OCI-LY1 (cell line): ENCODE measurements at regions not wholly inside any gene's neighbourhood (a gene's known extent, or its start where the extent isn't known, plus 50 kb on each side); places are given as distances from the start of the nearest gene placed in this dataset.

ENCODE experiments used
- H2AFZ ChIP-seq: fragments of 200-600 bp; sonication (generic), shearing (Covaris generic); 2 replicates; pipeline ENCODE4 v1.6.0; 2014; ENCODE audit warnings: antibody characterized with exemption, mild to moderate bottlenecking, low read length
- H3F3A ChIP-seq: fragments of 200-600 bp; sonication (generic), shearing (Covaris generic); 2 replicates; pipeline ENCODE4 v1.6.0; 2014; ENCODE audit warnings: mild to moderate bottlenecking, antibody characterized with exemption, low read length, moderate library complexity; ENCODE audit not compliant: insufficient read depth
- H3K27ac ChIP-seq: fragments of 200-600 bp; sonication (generic); 2 replicates; pipeline ENCODE4 v1.5.1; 2014; ENCODE audit warnings: low read length, mixed run types, mild to moderate bottlenecking, low read depth; ENCODE audit not compliant: poor library complexity, severe bottlenecking
- H3K27me3 ChIP-seq: fragments of 200-600 bp; sonication (generic); 2 replicates; pipeline ENCODE4 v1.6.0; 2014; ENCODE audit warnings: antibody characterized with exemption, mild to moderate bottlenecking, low read length, moderate library complexity; ENCODE audit not compliant: insufficient read depth
- H3K36me3 ChIP-seq: fragments of 200-600 bp; sonication (generic); 2 replicates; pipeline ENCODE4 v1.6.1; 2014; ENCODE audit warnings: mild to moderate bottlenecking, antibody characterized with exemption, low read length, moderate library complexity, mixed read lengths; ENCODE audit not compliant: insufficient read depth
- H3K4me1 ChIP-seq: fragments of 200-600 bp; sonication (generic); 2 replicates; pipeline ENCODE4 v1.5.1; 2014; ENCODE audit warnings: mild to moderate bottlenecking, low read length, moderate library complexity; ENCODE audit not compliant: insufficient read depth, severe bottlenecking
- H3K4me2 ChIP-seq: fragments of 200-600 bp; sonication (generic), shearing (Covaris generic); 2 replicates; pipeline ENCODE4 v1.6.1; 2014; ENCODE audit warnings: low read length
- H3K4me3 ChIP-seq: fragments of 200-600 bp; sonication (generic); 2 replicates; pipeline ENCODE4 v1.5.1; 2014; ENCODE audit warnings: low read length, low read depth, mild to moderate bottlenecking, mixed read lengths; ENCODE audit not compliant: poor library complexity, severe bottlenecking
- H3K79me2 ChIP-seq: fragments of 200-600 bp; shearing (Covaris generic); 2 replicates; pipeline ENCODE4 v1.6.1; 2016; ENCODE audit warnings: mixed run types, low read length, mixed read lengths; ENCODE audit not compliant: insufficient read depth
- H3K9ac ChIP-seq: fragments of 200-600 bp; sonication (generic), shearing (Covaris generic); 2 replicates; pipeline ENCODE4 v1.6.1; 2014; ENCODE audit warnings: mild to moderate bottlenecking, low read length, mixed read lengths
- H3K9me2 ChIP-seq: fragments of 200-600 bp; sonication (generic), shearing (Covaris generic); 2 replicates; pipeline ENCODE4 v1.6.1; 2014; ENCODE audit warnings: low read depth, mild to moderate bottlenecking, low read length, mixed read lengths
- H3K9me3 ChIP-seq: fragments of 200-600 bp; shearing (Covaris generic); 2 replicates; pipeline ENCODE4 v1.6.1; 2014; ENCODE audit warnings: low read length, mixed read lengths
- H4K20me1 ChIP-seq: fragments of 200-600 bp; sonication (generic), shearing (Covaris generic); 2 replicates; pipeline ENCODE4 v1.6.0; 2016; ENCODE audit warnings: mild to moderate bottlenecking, low read length; ENCODE audit not compliant: insufficient read depth
- CTCF ChIP-seq: fragments of 200-600 bp; sonication (generic), shearing (Covaris generic); IDR thresholded peaks from 2 replicates; pipeline ENCODE4 v1.5.1; 2017; ENCODE audit warnings: mild to moderate bottlenecking, antibody characterized with exemption, low read length, moderate library complexity, mixed read lengths
- EZH2 ChIP-seq: fragments of 200-600 bp; sonication (generic), shearing (Covaris generic); IDR thresholded peaks from 2 replicates; pipeline ENCODE4 v1.8.0; 2017; ENCODE audit warnings: borderline replicate concordance, mixed run types, mild to moderate bottlenecking, antibody characterized with exemption, low read length, moderate library complexity, mixed read lengths

DNA sequence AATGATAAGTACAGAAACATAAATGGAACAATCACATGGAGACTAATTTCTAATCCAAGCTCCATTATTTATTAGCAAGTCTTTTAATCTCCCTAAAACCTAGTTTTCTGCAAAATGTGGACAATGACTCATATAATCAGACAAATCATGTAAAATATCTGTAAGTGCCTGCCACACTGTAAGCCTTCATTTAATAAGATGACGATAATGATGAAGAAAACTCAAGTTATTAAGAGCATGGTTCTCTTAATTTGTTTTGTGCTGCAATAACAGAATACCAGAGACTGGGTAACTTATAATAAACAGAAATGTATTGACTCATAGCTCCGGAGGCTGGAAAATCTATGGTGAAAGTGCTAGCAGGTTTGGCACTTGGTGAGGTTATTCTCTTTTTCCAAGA is 535.3 kb upstream of the LRFN5 start:
- Histone ChIP-seq H3K79me2 (no peaks in the 10 kb centered on the region), H3F3A (no peaks in the 10 kb centered on the region), H3K4me3 (no peak overlapping the region), H3K9me2 (no peaks in the 10 kb centered on the region), H3K9me3 (no peaks in the 10 kb centered on the region), H2AFZ (no peak overlapping the region), H3K9ac (no peak overlapping the region), H3K27me3 (no peaks in the 10 kb centered on the region), H3K4me2 (no peak overlapping the region), H3K27ac (no peak overlapping the region), H4K20me1 (no peaks in the 10 kb centered on the region), H3K36me3 (no peaks in the 10 kb centered on the region), H3K4me1 (no peaks in the 10 kb centered on the region)
- no peak for TF ChIP-seq EZH2
- no peak for TF ChIP-seq CTCF

DNA sequence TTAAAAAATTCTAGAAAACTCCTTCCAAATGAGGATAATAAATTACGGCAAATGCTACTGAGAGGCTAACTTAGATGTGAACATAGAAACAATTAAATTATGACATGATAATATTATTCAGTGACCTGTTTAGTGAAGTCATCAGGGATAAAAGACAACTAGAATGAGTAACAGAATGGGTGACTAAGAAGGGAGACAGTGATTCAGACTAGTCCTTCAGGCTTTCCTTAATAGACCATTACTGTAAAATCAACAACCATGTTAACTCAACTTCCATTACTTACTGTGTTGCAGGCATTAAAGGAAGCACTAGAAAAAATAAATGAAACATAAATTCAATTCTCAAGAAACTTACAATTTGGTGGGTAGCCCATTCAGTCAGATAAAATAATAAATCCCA is 543.9 kb upstream of the LRFN5 start:
- Histone ChIP-seq H3K4me1 (no peaks in the 10 kb centered on the region), H3K27me3 (no peaks in the 10 kb centered on the region), H3K27ac (no peak overlapping the region), H4K20me1 (no peaks in the 10 kb centered on the region), H3K9me2 (no peaks in the 10 kb centered on the region), H3K79me2 (no peaks in the 10 kb centered on the region), H3K36me3 (no peaks in the 10 kb centered on the region), H2AFZ (no peak overlapping the region), H3F3A (no peaks in the 10 kb centered on the region), H3K9ac (no peak overlapping the region), H3K9me3 (no peaks in the 10 kb centered on the region), H3K4me3 (no peak overlapping the region), H3K4me2 (no peak overlapping the region)
- TF ChIP-seq EZH2 (no peak), CTCF (no peak)

GRCh38 chr14:41055589-41055988 is 551.1 kb upstream of the LRFN5 start:
- no peaks in the 10 kb centered on the region for H3K79me2 ChIP-seq
- H3K9me2 ChIP-seq: no peaks in the 10 kb centered on the region
- H4K20me1 ChIP-seq: no peaks in the 10 kb centered on the region
- H3K9me3 ChIP-seq: no peaks in the 10 kb centered on the region
- H3K4me2 ChIP-seq: no peak overlapping the region
- no peak for TF ChIP-seq CTCF
- no peak for TF ChIP-seq EZH2
- H3K9ac ChIP-seq: no peak overlapping the region
- no peak overlapping the region for H2AFZ ChIP-seq
- H3F3A ChIP-seq: no peaks in the 10 kb centered on the region
- peaks cover 5% of the 10 kb centered on the region for H3K4me1 ChIP-seq
- H3K27me3 ChIP-seq: no peaks in the 10 kb centered on the region
- H3K27ac ChIP-seq: no peak overlapping the region
- H3K4me3 ChIP-seq: no peak overlapping the region
- no peaks in the 10 kb centered on the region for H3K36me3 ChIP-seq
